Astrocyte of the spinal cord (primary cell): ENCODE measurements at regions not wholly inside any gene's neighbourhood (a gene's known extent, or its start where the extent isn't known, plus 50 kb on each side); places are given as distances from the start of the nearest gene placed in this dataset.

Source experiments
- DNase-seq: peaks from one replicate; pipeline ENCODE4 v3.0.0; 2011; ENCODE audit warnings: low read depth, low spot score
- H3K4me3 ChIP-seq: 2 replicates; pipeline ENCODE4 v1.5.1; 2011; ENCODE audit warnings: low read depth, mild to moderate bottlenecking, low read length, moderate library complexity
- in situ Hi-C: cut with HindIII; loops from 2 replicates; pipeline ENCODE4 v1.10.0; 2017; ENCODE audit warnings: low sequenced_read_pairs
- TF ChIP-seq, protein P1 (sequence below): IDR thresholded peaks from 2 replicates; pipeline ENCODE4 v1.5.1; 2012; ENCODE audit warnings: low read depth, mild to moderate bottlenecking, low read length, inconsistent platforms

DNA sequence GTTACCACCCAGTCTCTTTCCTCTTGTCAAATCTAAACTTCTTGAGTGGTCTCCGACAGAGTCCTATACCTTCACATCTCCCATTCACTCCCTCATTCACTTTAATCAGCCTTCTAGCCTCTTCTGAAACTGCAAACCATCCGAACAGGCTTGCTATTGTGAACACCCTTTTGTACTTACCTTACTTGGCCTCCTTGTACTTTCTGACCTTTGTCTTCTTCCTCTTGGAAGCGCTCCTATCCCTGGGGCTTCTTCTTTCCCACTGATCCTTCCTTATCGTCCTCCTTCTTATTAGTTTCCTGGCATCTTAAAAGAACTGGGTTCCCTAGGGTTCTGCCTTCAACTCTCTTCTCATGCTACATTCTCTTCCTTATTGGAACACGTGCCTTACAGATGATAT lies 76.9 kb upstream of the HIF1A start:
- DNase-seq, result no peak
- in situ Hi-C loops, result no loop called here
- no peak overlapping the region for H3K4me3 ChIP-seq
- TF ChIP-seq, protein P1, sequence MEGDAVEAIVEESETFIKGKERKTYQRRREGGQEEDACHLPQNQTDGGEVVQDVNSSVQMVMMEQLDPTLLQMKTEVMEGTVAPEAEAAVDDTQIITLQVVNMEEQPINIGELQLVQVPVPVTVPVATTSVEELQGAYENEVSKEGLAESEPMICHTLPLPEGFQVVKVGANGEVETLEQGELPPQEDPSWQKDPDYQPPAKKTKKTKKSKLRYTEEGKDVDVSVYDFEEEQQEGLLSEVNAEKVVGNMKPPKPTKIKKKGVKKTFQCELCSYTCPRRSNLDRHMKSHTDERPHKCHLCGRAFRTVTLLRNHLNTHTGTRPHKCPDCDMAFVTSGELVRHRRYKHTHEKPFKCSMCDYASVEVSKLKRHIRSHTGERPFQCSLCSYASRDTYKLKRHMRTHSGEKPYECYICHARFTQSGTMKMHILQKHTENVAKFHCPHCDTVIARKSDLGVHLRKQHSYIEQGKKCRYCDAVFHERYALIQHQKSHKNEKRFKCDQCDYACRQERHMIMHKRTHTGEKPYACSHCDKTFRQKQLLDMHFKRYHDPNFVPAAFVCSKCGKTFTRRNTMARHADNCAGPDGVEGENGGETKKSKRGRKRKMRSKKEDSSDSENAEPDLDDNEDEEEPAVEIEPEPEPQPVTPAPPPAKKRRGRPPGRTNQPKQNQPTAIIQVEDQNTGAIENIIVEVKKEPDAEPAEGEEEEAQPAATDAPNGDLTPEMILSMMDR, result no peak

DNA sequence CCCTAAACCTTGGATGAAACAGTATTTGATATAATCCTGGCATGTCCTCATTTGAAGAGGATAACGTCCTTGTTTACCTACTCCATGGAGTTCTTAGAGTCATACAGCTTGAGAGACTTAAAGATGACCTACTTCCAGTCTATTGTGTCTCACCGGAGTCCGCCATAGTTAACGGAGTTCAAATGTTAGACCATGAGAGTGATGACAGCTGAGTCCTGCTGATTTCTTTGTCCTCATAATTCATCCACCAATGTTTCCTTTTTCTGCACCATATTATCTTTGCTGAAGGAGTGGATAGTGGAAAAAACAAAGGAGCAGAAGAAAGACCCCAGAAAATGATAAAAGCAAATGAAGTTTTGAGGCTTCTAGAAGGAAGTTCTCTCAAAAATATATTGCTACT lies 75.8 kb upstream of the HIF1A start:
- TF ChIP-seq, protein P1, result no peak
- DNase-seq, result no peak
- H3K4me3 ChIP-seq, result no peak overlapping the region
- in situ Hi-C loops, result no loop called here

DNA sequence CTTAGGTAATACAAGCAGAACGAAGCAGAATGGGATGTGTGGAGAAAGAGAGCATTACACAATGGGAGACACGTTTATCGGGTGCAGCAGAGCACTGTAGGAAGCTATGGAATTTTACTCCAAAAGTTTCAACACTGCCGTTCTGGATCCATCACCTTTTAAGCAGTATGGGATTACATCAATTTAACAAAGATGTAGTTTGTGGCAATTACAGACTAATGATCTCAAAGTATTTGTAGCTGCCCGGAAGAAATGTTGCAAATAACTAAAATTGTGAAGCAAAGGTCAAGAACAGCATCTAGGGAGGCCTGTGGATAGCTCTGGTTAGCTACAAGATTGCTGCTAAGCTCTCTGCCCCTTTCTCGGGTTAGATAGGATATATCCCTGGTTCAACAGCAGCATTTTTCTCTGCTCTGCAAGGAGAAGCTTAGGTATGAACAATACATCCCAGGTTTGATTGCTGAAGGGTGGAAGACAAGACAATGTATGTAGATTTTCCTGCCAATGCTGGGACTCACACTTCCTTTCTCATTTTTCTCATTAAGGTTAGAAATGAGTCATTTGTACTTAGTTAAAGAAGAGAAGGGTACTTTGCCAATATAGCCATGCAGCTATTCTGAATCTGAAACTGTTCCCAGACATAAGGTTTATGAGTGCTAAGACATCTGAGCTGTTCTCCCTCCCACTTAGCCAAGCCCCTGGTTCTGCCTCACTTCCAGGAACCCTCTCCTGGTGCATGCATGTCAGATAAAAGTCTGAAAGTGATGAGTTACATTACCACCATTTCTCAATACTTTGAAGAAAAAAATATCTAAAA lies 75.0 kb upstream of the HIF1A start:
- DNase-seq, result peak; percentile 93
- H3K4me3 ChIP-seq, result no peak overlapping the region
- in situ Hi-C loops, result no loop called here
- TF ChIP-seq, protein P1, result no peak

DNA sequence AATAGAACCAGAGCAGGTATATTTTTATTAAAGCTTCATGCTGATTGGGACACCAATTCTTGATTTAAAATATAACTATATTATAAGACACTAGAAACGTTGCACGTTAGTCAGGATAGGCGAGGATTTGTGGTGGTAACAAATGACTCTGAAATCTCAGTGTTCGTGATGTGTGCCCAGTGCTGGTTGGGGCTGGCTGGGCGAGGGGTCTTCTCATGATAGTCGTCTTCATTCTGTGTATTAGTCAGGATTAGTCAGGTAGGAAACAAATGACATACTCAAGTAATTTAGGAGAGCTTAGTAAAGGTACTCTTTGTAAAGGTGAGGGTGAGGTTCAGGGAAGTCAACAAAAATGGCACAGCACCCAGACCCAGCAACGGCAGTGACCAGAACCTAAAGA lies 73.9 kb upstream of the HIF1A start:
- in situ Hi-C loops, result no loop called here

DNA sequence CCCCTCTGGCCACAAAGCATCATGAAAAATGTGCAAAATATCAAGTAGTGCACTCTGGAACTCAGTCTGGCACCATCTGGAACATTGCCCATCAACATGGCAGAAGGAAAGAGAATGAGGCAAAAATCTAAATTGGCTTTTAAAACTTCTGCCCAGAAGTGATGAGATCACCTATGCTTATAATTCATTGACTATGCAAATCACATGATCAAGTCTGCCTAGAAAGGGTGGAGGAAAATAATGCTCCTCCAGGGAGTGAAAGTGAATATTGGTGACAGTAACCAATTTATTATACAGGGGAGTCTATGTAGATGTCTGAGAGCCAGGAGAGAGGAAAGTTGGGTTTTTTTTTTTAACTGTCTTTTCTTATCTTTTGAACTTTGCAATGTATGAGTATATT lies 73.3 kb upstream of the HIF1A start:
- TF ChIP-seq, protein P1, result no peak

More for the DNA sequence above, 73.9 kb upstream of the HIF1A start:
- H3K4me3 ChIP-seq, result no peak overlapping the region
- TF ChIP-seq, protein P1, result no peak
- no peak for DNase-seq

DNA sequence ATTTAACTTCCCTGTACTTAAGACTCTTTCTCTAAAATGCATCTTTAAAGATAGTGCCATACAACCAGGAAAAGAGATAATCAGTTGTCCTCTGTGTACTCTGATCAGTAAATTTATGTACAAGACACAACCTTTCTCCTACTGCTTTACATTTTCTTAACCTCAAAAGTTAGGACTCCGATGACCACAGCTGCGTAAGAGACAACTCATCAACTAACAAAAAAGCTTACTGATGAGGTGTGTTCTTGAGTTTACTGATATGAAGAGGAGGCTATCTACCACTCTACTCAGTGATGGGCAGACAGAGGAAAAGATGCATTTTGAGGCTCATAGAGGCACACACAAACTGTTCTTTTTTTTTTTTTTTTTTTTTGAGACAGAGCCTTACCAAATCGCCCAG lies 71.4 kb upstream of the HIF1A start:
- TF ChIP-seq, protein P1, result no peak
- in situ Hi-C loops, result no loop called here
- H3K4me3 ChIP-seq, result no peak overlapping the region
- no peak for DNase-seq

More for the DNA sequence above, 73.3 kb upstream of the HIF1A start:
- in situ Hi-C loops, result no loop called here
- no peak for DNase-seq
- H3K4me3 ChIP-seq, result no peak overlapping the region

DNA sequence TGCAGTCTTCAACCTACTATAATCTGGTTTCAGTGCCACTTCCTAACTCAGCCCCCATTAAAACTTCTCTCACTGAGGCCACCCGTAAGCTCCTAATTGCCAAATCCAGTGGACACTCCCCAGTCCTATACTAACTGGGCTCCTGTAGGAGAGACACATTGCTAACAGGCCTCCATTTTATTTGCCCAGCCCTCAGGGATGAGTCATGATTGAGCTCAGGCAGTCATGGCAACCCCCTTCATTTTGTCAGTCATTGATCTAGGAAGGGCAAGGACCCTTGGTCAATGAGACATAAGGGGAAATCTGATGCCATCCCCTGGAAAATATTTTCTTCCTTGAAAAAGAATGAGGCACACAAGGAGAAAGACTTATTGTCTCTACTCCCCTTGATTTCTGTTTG lies 70.1 kb upstream of the HIF1A start:
- peak; percentile 43 for DNase-seq
- H3K4me3 ChIP-seq, result no peak overlapping the region
- in situ Hi-C loops, result no loop called here
- TF ChIP-seq, protein P1, result no peak
